GM23338 (cell line): ENCODE measurements at regions not wholly inside any gene's neighbourhood (a gene's known extent, or its start where the extent isn't known, plus 50 kb on each side); places are given as distances from the start of the nearest gene placed in this dataset.
A peak's percentile ranks its signal among the peaks of the same experiment; 100 is the strongest.

Experiments
- ATAC-seq: fragments of 200-7000 bp; cut with Tn5 transposase; 3 replicates; pipeline ENCODE4 v1.9.1; 2020
- DNase-seq: peaks from one replicate; pipeline ENCODE4 v3.0.0-alpha.2; 2015; ENCODE audit warnings: low spot score
- H2AFZ ChIP-seq: fragments of 200-600 bp; sonication (generic); 2 replicates; pipeline ENCODE4 v1.8.0; 2016; ENCODE audit warnings: antibody characterized with exemption, mild to moderate bottlenecking, moderate library complexity
- H3F3A ChIP-seq: fragments of 200-600 bp; sonication (generic); replicated peaks from 2 replicates; pipeline ENCODE4 v1.8.0; 2017; ENCODE audit warnings: antibody characterized with exemption, mixed run types, low read depth
- H3K27ac ChIP-seq: fragments of 200-600 bp; sonication (generic); 2 replicates; pipeline ENCODE4 v1.6.1; 2016; ENCODE audit warnings: low read depth
- H3K27me3 ChIP-seq: fragments of 200-600 bp; sonication (generic); 2 replicates; pipeline ENCODE4 v1.8.0; 2016; ENCODE audit warnings: mild to moderate bottlenecking, mixed run types, moderate library complexity; ENCODE audit not compliant: insufficient read depth
- H3K36me3 ChIP-seq: fragments of 200-600 bp; sonication (generic); 2 replicates; pipeline ENCODE4 v1.8.0; 2016; ENCODE audit warnings: mild to moderate bottlenecking; ENCODE audit not compliant: insufficient read depth
- H3K4me1 ChIP-seq: fragments of 200-600 bp; sonication (generic); 2 replicates; pipeline ENCODE4 v1.8.0; 2016; ENCODE audit warnings: mild to moderate bottlenecking, moderate library complexity; ENCODE audit not compliant: insufficient read depth
- H3K4me2 ChIP-seq: fragments of 200-600 bp; sonication (generic); 2 replicates; pipeline ENCODE4 v1.7.1; 2017; ENCODE audit warnings: mixed run types
- H3K4me3 ChIP-seq: fragments of 200-600 bp; sonication (generic); 2 replicates; pipeline ENCODE4 v1.6.1; 2016; ENCODE audit warnings: mixed run types
- H3K79me2 ChIP-seq: fragments of 200-600 bp; sonication (generic); replicated peaks from 2 replicates; pipeline ENCODE4 v1.8.0; 2017; ENCODE audit warnings: mild to moderate bottlenecking; ENCODE audit not compliant: insufficient read depth
- H3K9me2 ChIP-seq: fragments of 200-600 bp; sonication (generic); 2 replicates; pipeline ENCODE4 v1.8.0; 2017; ENCODE audit not compliant: insufficient read depth
- H4K20me1 ChIP-seq: fragments of 200-600 bp; sonication (generic); replicated peaks from 2 replicates; pipeline ENCODE4 v1.8.0; 2017; ENCODE audit warnings: mild to moderate bottlenecking; ENCODE audit not compliant: insufficient read depth
- H3K27ac Mint-ChIP-seq: 2 replicates; pipeline ENCODE4 v1.8.0; 2020; ENCODE audit warnings: inconsistent platforms, mild to moderate bottlenecking, moderate library complexity, mixed read lengths
- H3K27me3 Mint-ChIP-seq: 3 replicates; pipeline ENCODE4 v1.8.0; 2022; ENCODE audit warnings: low read depth, mild to moderate bottlenecking, moderate library complexity, mixed read lengths, inconsistent platforms; ENCODE audit not compliant: insufficient read depth, poor library complexity
- H3K36me3 Mint-ChIP-seq: 3 replicates; pipeline ENCODE4 v1.8.0; 2021; ENCODE audit warnings: low read depth, mild to moderate bottlenecking, inconsistent platforms, moderate library complexity, mixed read lengths
- H3K4me1 Mint-ChIP-seq: 3 replicates; pipeline ENCODE4 v1.8.0; 2020; ENCODE audit warnings: mild to moderate bottlenecking, inconsistent platforms, mixed read lengths
- H3K4me3 Mint-ChIP-seq: 3 replicates; pipeline ENCODE4 v1.8.0; 2021; ENCODE audit warnings: moderate library complexity, mild to moderate bottlenecking, inconsistent platforms, mixed read lengths
- H3K9me3 Mint-ChIP-seq: 3 replicates; pipeline ENCODE4 v1.8.0; 2020; ENCODE audit warnings: moderate library complexity, mild to moderate bottlenecking, inconsistent platforms, mixed read lengths
- CREB1 ChIP-seq: fragments of 250-450 bp; sonication (Bioruptor Pico); IDR thresholded peaks from 2 replicates; pipeline ENCODE4 v1.5.0; 2020; ENCODE audit warnings: low read depth, mild to moderate bottlenecking, moderate library complexity
- EZH2phosphoT487 ChIP-seq: fragments of 200-600 bp; sonication (generic); IDR thresholded peaks from one replicate; pipeline ENCODE4 v1.8.1; 2018; ENCODE audit warnings: antibody characterized with exemption; ENCODE audit not compliant: unreplicated experiment
- NANOG ChIP-seq: IDR thresholded peaks from 2 replicates; pipeline ENCODE4 v1.6.1; 2016; ENCODE audit warnings: antibody characterized with exemption, borderline replicate concordance
- STAT1 ChIP-seq: IDR thresholded peaks from one replicate; pipeline ENCODE4 v1.6.1; 2016; ENCODE audit warnings: antibody characterized with exemption; ENCODE audit not compliant: unreplicated experiment
- ZNF331 ChIP-seq: fragments of 250-450 bp; sonication (Bioruptor Pico); IDR thresholded peaks from 2 replicates; pipeline ENCODE4 v1.5.0; 2020; ENCODE audit warnings: low read depth, mild to moderate bottlenecking, moderate library complexity
- ZNF462 ChIP-seq: fragments of 250-450 bp; sonication (Bioruptor Pico); IDR thresholded peaks from 2 replicates; pipeline ENCODE4 v1.5.0; 2020; ENCODE audit warnings: mild to moderate bottlenecking, moderate library complexity

DNA sequence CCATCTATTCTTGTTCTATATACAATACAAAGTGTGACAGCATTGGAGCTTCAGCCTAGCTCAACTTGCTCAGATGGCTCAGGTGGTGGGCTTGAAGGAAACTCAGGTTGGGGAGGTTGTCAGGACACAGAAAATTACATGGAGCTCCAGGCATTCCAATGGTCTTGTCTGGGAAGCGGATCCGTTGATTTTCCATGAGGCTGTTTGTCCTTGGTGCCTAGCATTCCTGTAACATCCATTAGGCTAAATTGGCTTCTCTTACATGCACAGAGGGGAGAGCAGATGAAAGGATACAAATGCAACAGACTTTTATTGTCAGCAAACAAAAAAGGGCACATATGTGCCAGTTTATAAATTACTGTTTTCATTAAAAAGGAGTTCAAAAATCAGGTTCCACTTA, 75.5 kb upstream of the OTX2 start:
- DNase-seq (peak; percentile 77), ATAC-seq (peak; percentile 42)
- H3K27ac Mint-ChIP-seq = no peak overlapping the region
- Histone ChIP-seq H3K79me2 (no peaks in the 10 kb centered on the region), H3K27ac (no peak overlapping the region), H3K9me2 (no peaks in the 10 kb centered on the region), H4K20me1 (no peaks in the 10 kb centered on the region), H3K27me3 (peaks cover 84% of the 10 kb centered on the region), H3K36me3 (no peaks in the 10 kb centered on the region), H3K4me3 (no peak overlapping the region), H2AFZ (no peak overlapping the region), H3K4me2 (peak overlapping the region; percentile 13; the same call in 1 of the 2 replicates), H3K4me1 (peaks cover 51% of the 10 kb centered on the region), H3F3A (no peaks in the 10 kb centered on the region)
- H3K9me3 Mint-ChIP-seq = no peaks in the 10 kb centered on the region
- TF ChIP-seq STAT1 (no peak), ZNF462 (CRISPR knock-in tag) (peak; percentile 54; the same call in 1 of the 2 replicates)
- peaks cover 6% of the 10 kb centered on the region for H3K27me3 Mint-ChIP-seq
- H3K4me3 Mint-ChIP-seq = no peak overlapping the region
- no peaks in the 10 kb centered on the region for H3K36me3 Mint-ChIP-seq
- H3K4me1 Mint-ChIP-seq = peaks cover 56% of the 10 kb centered on the region

GRCh38 chr14:56884617-56885016, 74.3 kb upstream of the OTX2 start:
- DNase-seq = peak; percentile 66
- Histone ChIP-seq H3K4me2 (peak overlapping the region; percentile 32; the same call in 1 of the 2 replicates), H3K36me3 (no peaks in the 10 kb centered on the region), H3K4me1 (peaks cover 50% of the 10 kb centered on the region), H3K27me3 (peaks cover 72% of the 10 kb centered on the region), H3K79me2 (no peaks in the 10 kb centered on the region), H4K20me1 (no peaks in the 10 kb centered on the region), H3K4me3 (no peak overlapping the region), H3K9me2 (no peaks in the 10 kb centered on the region), H3F3A (no peaks in the 10 kb centered on the region), H3K27ac (no peak overlapping the region), H2AFZ (no peak overlapping the region)
- Mint-ChIP-seq H3K27me3 (peaks cover 4% of the 10 kb centered on the region), H3K4me1 (peaks cover 52% of the 10 kb centered on the region), H3K27ac (no peak overlapping the region), H3K36me3 (no peaks in the 10 kb centered on the region), H3K9me3 (no peaks in the 10 kb centered on the region), H3K4me3 (no peak overlapping the region)
- peak; percentile 28; the same call in 2 of the 3 replicates for ATAC-seq
- TF ChIP-seq STAT1 = no peak
- no peak for TF ChIP-seq EZH2phosphoT487
- no peak for TF ChIP-seq NANOG
- TF ChIP-seq ZNF462 (CRISPR knock-in tag) = no peak
- TF ChIP-seq CREB1 = no peak
- no peak for TF ChIP-seq ZNF331 (CRISPR knock-in tag)
